Lung (tissue), 11 donors: ENCODE measurements at regions not wholly inside any gene's neighbourhood (a gene's known extent, or its start where the extent isn't known, plus 50 kb on each side); places are given as distances from the start of the nearest gene placed in this dataset.
A peak's percentile ranks its signal among the peaks of the same experiment; 100 is the strongest.

ENCODE experiments used
- ATAC-seq: fragments of 200-7000 bp; cut with Tn5 transposase; one replicate; pipeline ENCODE4 v1.9.1; 2020; ENCODE audit warnings: moderate number of reproducible peaks; ENCODE audit not compliant: insufficient read depth, low FRiP score
- DNase-seq, 3 donors: peaks; one replicate each; pipeline ENCODE4 v3.0.0-alpha.2; 2013 to 2017
- H3K27ac ChIP-seq, 2 donors: one replicate each; pipeline ENCODE4 v1.5.1; 2013; ENCODE audit warnings: mild to moderate bottlenecking in 2 of 2, moderate library complexity in 2 of 2, control low read depth in 1 of 2, inconsistent platforms in 1 of 2, low read depth in 1 of 2, low read length in 1 of 2
- H3K27me3 ChIP-seq, 3 donors: one replicate each; pipeline ENCODE4 v1.5.1; 2013; ENCODE audit warnings: low read length in 2 of 3; ENCODE audit not compliant: control insufficient read depth in 3 of 3, insufficient read depth in 3 of 3
- H3K36me3 ChIP-seq, 4 donors: one replicate each; pipeline ENCODE4 v1.5.1; 2013; ENCODE audit warnings: low read length in 4 of 4, mild to moderate bottlenecking in 1 of 4, moderate library complexity in 1 of 4; ENCODE audit not compliant: control insufficient read depth in 4 of 4, insufficient read depth in 4 of 4
- H3K4me1 ChIP-seq, 5 donors: one replicate each; pipeline ENCODE4 v1.5.1; 2013; ENCODE audit warnings: low read length in 5 of 5, mild to moderate bottlenecking in 2 of 5, moderate library complexity in 1 of 5; ENCODE audit not compliant: control insufficient read depth in 5 of 5, insufficient read depth in 5 of 5
- H3K4me3 ChIP-seq: one replicate; pipeline ENCODE4 v1.5.1; 2013; ENCODE audit warnings: mild to moderate bottlenecking, control low read depth, moderate library complexity
- H3K9ac ChIP-seq, 2 donors: one replicate each; pipeline ENCODE4 v1.5.1; 2013; ENCODE audit warnings: low read length in 2 of 2, control low read depth in 1 of 2; ENCODE audit not compliant: insufficient read depth in 1 of 2
- H3K9me3 ChIP-seq, 4 donors: one replicate each; pipeline ENCODE4 v1.5.1; 2013; ENCODE audit warnings: low read length in 3 of 4, mild to moderate bottlenecking in 1 of 4, moderate library complexity in 1 of 4; ENCODE audit not compliant: control insufficient read depth in 4 of 4, insufficient read depth in 3 of 4
- WGBS, 2 donors: extraction: QIAGEN DNeasy Blood & Tissue Kit; methylation state at CpG; one replicate each; pipeline ENCODE4 v1.1.7; 2013; 5-methylcytosine and 5-hydroxymethylcytosine counted together
- TF ChIP-seq, protein P1 (sequence below): IDR thresholded peaks from 2 replicates; pipeline ENCODE4 v1.5.1; 2012; ENCODE audit warnings: mild to moderate bottlenecking; ENCODE audit errors: control extremely low read depth, extremely low read depth
- donor health status: control.
- donor health status: control.
- donor health status: Bipolar disorder and iron deficiency.
- donor health status: healthy.
- donor health status: DM: yes; HTN: yes; CAD: no.

DNA sequence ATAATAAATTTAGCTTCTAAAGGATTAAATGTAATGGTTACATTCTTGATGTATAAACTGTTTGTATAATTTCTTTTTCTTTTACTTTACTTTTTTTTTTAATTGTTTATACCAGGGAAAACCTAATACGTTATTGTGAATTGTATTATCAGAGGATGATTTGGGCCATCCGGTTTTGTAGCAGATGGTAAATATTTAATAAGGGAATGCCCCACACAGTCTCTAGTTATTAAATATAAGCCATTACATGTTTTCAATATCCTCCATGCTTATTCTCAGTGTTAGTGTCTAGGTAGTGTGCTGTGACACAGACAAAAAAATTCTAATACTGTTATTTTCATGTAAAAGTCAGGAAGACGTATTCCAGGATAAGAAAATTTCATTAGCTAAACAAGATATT, 553.9 kb downstream of the ZNF804A start:
- TF ChIP-seq, protein P1, sequence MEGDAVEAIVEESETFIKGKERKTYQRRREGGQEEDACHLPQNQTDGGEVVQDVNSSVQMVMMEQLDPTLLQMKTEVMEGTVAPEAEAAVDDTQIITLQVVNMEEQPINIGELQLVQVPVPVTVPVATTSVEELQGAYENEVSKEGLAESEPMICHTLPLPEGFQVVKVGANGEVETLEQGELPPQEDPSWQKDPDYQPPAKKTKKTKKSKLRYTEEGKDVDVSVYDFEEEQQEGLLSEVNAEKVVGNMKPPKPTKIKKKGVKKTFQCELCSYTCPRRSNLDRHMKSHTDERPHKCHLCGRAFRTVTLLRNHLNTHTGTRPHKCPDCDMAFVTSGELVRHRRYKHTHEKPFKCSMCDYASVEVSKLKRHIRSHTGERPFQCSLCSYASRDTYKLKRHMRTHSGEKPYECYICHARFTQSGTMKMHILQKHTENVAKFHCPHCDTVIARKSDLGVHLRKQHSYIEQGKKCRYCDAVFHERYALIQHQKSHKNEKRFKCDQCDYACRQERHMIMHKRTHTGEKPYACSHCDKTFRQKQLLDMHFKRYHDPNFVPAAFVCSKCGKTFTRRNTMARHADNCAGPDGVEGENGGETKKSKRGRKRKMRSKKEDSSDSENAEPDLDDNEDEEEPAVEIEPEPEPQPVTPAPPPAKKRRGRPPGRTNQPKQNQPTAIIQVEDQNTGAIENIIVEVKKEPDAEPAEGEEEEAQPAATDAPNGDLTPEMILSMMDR: no peak
- WGBS, 2 donors: 73 to 82% methylated on average over 3 of the region's 3 CpGs
- no peak overlapping the region for H3K27ac ChIP-seq
- no peak overlapping the region for H3K9ac ChIP-seq
- ATAC-seq: no peak
- peaks cover 0 to 8% (median 0%) of the 10 kb centered on the region in 5 donors for H3K4me1 ChIP-seq
- peak in 2 of 3 donors; percentile 50 to 72 for DNase-seq
- H3K9me3 ChIP-seq: no peaks in the 10 kb centered on the region
- H3K27me3 ChIP-seq: no peaks in the 10 kb centered on the region
- H3K36me3 ChIP-seq: no peaks in the 10 kb centered on the region
- H3K4me3 ChIP-seq: no peak overlapping the region

DNA sequence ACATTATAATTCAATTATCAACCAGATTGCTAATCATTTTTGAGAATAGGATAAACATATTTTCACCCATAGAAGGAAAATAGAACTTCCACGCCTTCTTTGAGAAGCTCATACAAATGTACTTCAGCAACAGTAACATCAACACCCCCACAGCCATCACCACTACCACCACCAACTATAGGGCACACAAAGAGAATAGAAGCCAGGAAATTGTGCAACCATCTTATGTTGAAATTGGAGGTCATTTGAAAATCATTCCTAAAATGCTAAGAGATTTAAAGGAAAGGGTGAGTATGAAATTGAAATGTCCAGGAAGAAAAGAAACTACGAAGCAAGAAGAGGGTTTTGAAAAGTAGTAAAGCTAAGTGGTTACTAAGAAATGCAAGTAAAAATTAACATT, 563.4 kb downstream of the ZNF804A start:
- no peaks in the 10 kb centered on the region for H3K4me1 ChIP-seq
- TF ChIP-seq, protein P1: no peak
- no peak overlapping the region for H3K9ac ChIP-seq
- H3K36me3 ChIP-seq: no peaks in the 10 kb centered on the region
- no peak overlapping the region for H3K27ac ChIP-seq
- ATAC-seq (no peak), DNase-seq (peak in 2 of 3 donors; percentile 5 to 11)
- peaks cover 0 to 4% (median 0%) of the 10 kb centered on the region in 4 donors for H3K9me3 ChIP-seq
- 82 to 88% methylated on average over 2 of the region's 2 CpGs for WGBS, 2 donors
- no peaks in the 10 kb centered on the region for H3K27me3 ChIP-seq
- no peak overlapping the region for H3K4me3 ChIP-seq

DNA sequence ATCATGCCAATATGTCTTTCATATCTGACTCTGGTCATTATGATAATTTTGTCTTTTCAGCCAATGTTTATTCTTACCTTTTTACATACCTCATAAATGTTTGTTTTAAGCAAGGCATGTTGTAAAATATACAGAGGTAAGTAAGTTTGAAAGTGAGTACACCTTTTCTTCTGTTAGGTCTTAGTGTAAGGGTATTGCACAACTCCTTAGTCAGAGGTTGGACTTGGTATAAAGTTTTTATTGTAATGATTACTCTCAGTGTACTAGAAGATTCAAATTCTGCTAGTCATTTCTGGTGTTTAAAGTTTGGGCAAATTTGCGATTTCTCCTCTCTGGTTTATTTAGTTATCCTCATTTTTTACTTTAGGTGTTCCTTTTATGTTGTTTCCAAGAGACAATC, 564.3 kb upstream of the FSIP2 start:
- TF ChIP-seq, protein P1: no peak
- no peaks in the 10 kb centered on the region for H3K4me1 ChIP-seq
- H3K27ac ChIP-seq: no peak overlapping the region
- no peaks in the 10 kb centered on the region for H3K36me3 ChIP-seq
- H3K9me3 ChIP-seq: no peaks in the 10 kb centered on the region
- H3K27me3 ChIP-seq: no peaks in the 10 kb centered on the region
- DNase-seq: no peak
- 86 to 100% methylated on average over 1 of the region's 1 CpG for WGBS, 2 donors
- no peak for ATAC-seq
- no peak overlapping the region for H3K9ac ChIP-seq
- no peak overlapping the region for H3K4me3 ChIP-seq

DNA sequence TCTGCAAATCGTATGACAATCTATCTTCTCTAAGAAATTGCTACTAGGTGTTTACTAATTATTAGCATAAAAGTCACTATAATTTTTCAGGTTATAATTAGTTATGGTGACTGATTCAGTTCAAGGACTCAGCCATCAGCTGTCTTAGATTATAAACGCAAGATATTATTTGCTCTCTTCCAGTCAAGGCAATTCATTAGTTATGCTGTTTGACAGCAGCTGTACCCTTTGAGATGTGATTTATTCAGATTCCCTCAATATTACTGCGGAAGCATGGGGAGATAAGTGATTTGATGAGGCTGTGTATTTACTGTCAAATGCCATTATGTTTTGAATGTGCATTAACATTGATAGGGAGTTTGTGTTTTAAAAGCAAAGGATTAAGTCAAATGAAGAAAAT, 558.9 kb upstream of the FSIP2 start:
- peaks cover 0 to 2% (median 0%) of the 10 kb centered on the region in 4 donors for H3K9me3 ChIP-seq
- 68 to 75% methylated on average over 3 of the region's 3 CpGs for WGBS, 2 donors
- no peak for DNase-seq
- no peak overlapping the region for H3K9ac ChIP-seq
- H3K27me3 ChIP-seq: no peaks in the 10 kb centered on the region
- H3K4me1 ChIP-seq: no peaks in the 10 kb centered on the region
- TF ChIP-seq, protein P1: no peak
- no peaks in the 10 kb centered on the region for H3K36me3 ChIP-seq
- H3K27ac ChIP-seq: no peak overlapping the region
- no peak overlapping the region for H3K4me3 ChIP-seq
- ATAC-seq: no peak
